ENCODE measurements at regions not wholly inside any gene's neighbourhood (a gene's known extent, or its start where the extent isn't known, plus 50 kb on each side); places are given as distances from the start of the nearest gene placed in this dataset.

- no TSS peak for BruUV-seq (replicated peaks)
- Histone ChIP-seq H3K4me1 (ENCODE audit: insufficient read depth, low read length) (no peaks in the 10 kb centered on the region), H2AFZ (ENCODE audit: low read length) (no peak overlapping the region), H3K4me3 (replicated peaks in 1 of 3; ENCODE audit: insufficient read depth in 1 of 3, low read depth in 2 of 3, low read length in 3 of 3) (no peak overlapping the region), H3K36me3 (replicated peaks in 1 of 2; ENCODE audit: control insufficient read depth in 1 of 2, insufficient read depth in 2 of 2, low read length in 2 of 2) (no peaks in the 10 kb centered on the region), H3K27ac (ENCODE audit: extremely low read length, insufficient read depth, low read length) (no peak overlapping the region), H3K4me2 (ENCODE audit: low read depth, low read length) (no peak overlapping the region), H3K79me2 (ENCODE audit: insufficient read depth, low read length) (no peaks in the 10 kb centered on the region), H4K20me1 (ENCODE audit: insufficient read depth, low read length) (no peaks in the 10 kb centered on the region), H3K27me3 (ENCODE audit: control insufficient read depth in 1 of 2, insufficient read depth in 2 of 2, low read length in 2 of 2) (no peaks in the 10 kb centered on the region), H3K9ac (ENCODE audit: insufficient read depth, low read depth, low read length) (no peak overlapping the region), H3K9me3 (ENCODE audit: low read length) (no peaks in the 10 kb centered on the region)
- in situ Hi-C loops (cut with HindIII; ENCODE audit: extremely low pct_ligation_motif_present, low pct_unique_long_range_greater_than_20kb), result no loop called here
- no peak for DNase-seq (ENCODE audit: low spot score)
- no peak for FAIRE-seq
- whole genome bisulfite sequencing (ENCODE audit: low lambda C conversion rate), result 26% methylated on average over 12 of the region's 12 CpGs
- ChIA-PET POLR2A (no interaction called here), CTCF (ENCODE audit: low intra/inter-chr PET ratio, low total read pairs) (no interaction called here)
- intact Hi-C loops (cut with micrococcal nuclease; ENCODE audit: unreplicated experiment), result no loop called here
- TF ChIP-seq BRF2 (CRISPR knock-in tag; IDR thresholded peaks at IDR 0.05) (no peak), SPEN (CRISPR knock-in tag; IDR thresholded peaks at IDR 0.05; ENCODE audit: low read depth) (no peak)
- ATAC-seq, result no peak; the same call in 2 of the 3 replicates
Measured at GRCh38 chr10:56604624-56605023, 243.6 kb upstream of the ZWINT start.

GRCh38 chr10:56599201-56599600, 238.1 kb upstream of the ZWINT start:
- TF ChIP-seq HDAC6 (IDR thresholded peaks at IDR 0.05; ENCODE audit: low read depth, low read length) (no peak), ZNF569 (CRISPR knock-in tag; IDR thresholded peaks at IDR 0.05; ENCODE audit: borderline replicate concordance) (no peak), ZBTB38 (CRISPR knock-in tag; IDR thresholded peaks at IDR 0.05) (no peak), ZFY (CRISPR knock-in tag; IDR thresholded peaks at IDR 0.05) (no peak), ZNF124 (CRISPR knock-in tag; IDR thresholded peaks at IDR 0.05) (no peak), NR3C1 (CRISPR knock-in tag; IDR thresholded peaks at IDR 0.05) (no peak), ZNF746 (CRISPR knock-in tag; IDR thresholded peaks at IDR 0.05) (no peak), SALL1 (CRISPR knock-in tag; IDR thresholded peaks at IDR 0.05) (no peak), ZNF136 (CRISPR knock-in tag; IDR thresholded peaks at IDR 0.05; ENCODE audit: low read depth) (no peak), HNRNPUL1 (IDR thresholded peaks at IDR 0.05; ENCODE audit: low read depth, low read length) (no peak), ZNF17 (CRISPR knock-in tag; IDR thresholded peaks at IDR 0.05) (no peak), RFXAP (CRISPR knock-in tag; IDR thresholded peaks at IDR 0.05; ENCODE audit: borderline replicate concordance) (no peak), MED13 (CRISPR knock-in tag; IDR thresholded peaks at IDR 0.05) (no peak), SRSF9 (IDR thresholded peaks at IDR 0.05; ENCODE audit: borderline replicate concordance, insufficient read depth, low read depth, low read length, poor library complexity, severe bottlenecking) (no peak), YEATS2 (CRISPR knock-in tag; IDR thresholded peaks at IDR 0.05; ENCODE audit: borderline replicate concordance) (no peak)
- Histone ChIP-seq H3K9me3 (ENCODE audit: low read length) (no peaks in the 10 kb centered on the region), H2AFZ (ENCODE audit: low read length) (no peak overlapping the region), H3K4me2 (ENCODE audit: low read depth, low read length) (no peak overlapping the region), H3K27me3 (ENCODE audit: control insufficient read depth in 1 of 2, insufficient read depth in 2 of 2, low read length in 2 of 2) (no peaks in the 10 kb centered on the region), H3K4me3 (replicated peaks in 1 of 3; ENCODE audit: insufficient read depth in 1 of 3, low read depth in 2 of 3, low read length in 3 of 3) (no peak overlapping the region), H4K20me1 (ENCODE audit: insufficient read depth, low read length) (no peaks in the 10 kb centered on the region), H3K27ac (ENCODE audit: extremely low read length, insufficient read depth, low read length) (no peak overlapping the region), H3K36me3 (replicated peaks in 1 of 2; ENCODE audit: control insufficient read depth in 1 of 2, insufficient read depth in 2 of 2, low read length in 2 of 2) (no peaks in the 10 kb centered on the region), H3K4me1 (ENCODE audit: insufficient read depth, low read length) (no peaks in the 10 kb centered on the region), H3K79me2 (ENCODE audit: insufficient read depth, low read length) (no peaks in the 10 kb centered on the region), H3K9ac (ENCODE audit: insufficient read depth, low read depth, low read length) (no peak overlapping the region)
- FAIRE-seq (no peak), DNase-seq (ENCODE audit: low spot score) (no peak), ATAC-seq (no peak)
- 0% methylated on average over 2 of the region's 2 CpGs for WGBS (ENCODE audit: low lambda C conversion rate)
- intact Hi-C loops (cut with micrococcal nuclease; ENCODE audit: unreplicated experiment) (no loop called here), in situ Hi-C loops (cut with HindIII; ENCODE audit: extremely low pct_ligation_motif_present, low pct_unique_long_range_greater_than_20kb) (no loop called here)
- ChIA-PET POLR2A (no interaction called here), CTCF (ENCODE audit: low intra/inter-chr PET ratio, low total read pairs) (no interaction called here)
- no TSS peak for BruUV-seq (replicated peaks)

All from HepG2 (cell line).